MM.1S (cell line): ENCODE measurements at regions not wholly inside any gene's neighbourhood (a gene's known extent, or its start where the extent isn't known, plus 50 kb on each side); places are given as distances from the start of the nearest gene placed in this dataset.

Experiments
- CTCF ChIP-seq: fragments of 300-600 bp; sonication (generic); IDR thresholded peaks from 2 replicates; pipeline ENCODE4 v1.5.1; 2016; ENCODE audit warnings: antibody characterized with exemption, low read length, mixed read lengths
- EZH2 ChIP-seq: fragments of 300-600 bp; sonication (generic); optimal IDR thresholded peaks from 2 replicates; pipeline ENCODE3; 2017; ENCODE audit warnings: low read depth, mild to moderate bottlenecking, antibody characterized with exemption, low read length, mixed read lengths
- EZH2phosphoT487 ChIP-seq: fragments of 300-600 bp; sonication (generic); IDR thresholded peaks from 2 replicates; pipeline ENCODE4 v1.6.1; 2018; ENCODE audit warnings: antibody characterized with exemption, low read length

GRCh38 chr6:122098201-122098678 lies 301.2 kb upstream of the HSF2 start:
- no peak for TF ChIP-seq EZH2phosphoT487
- no peak for TF ChIP-seq CTCF
- no peak for TF ChIP-seq EZH2
